Occipital lobe (tissue), 1 donor: ENCODE measurements at regions not wholly inside any gene's neighbourhood (a gene's known extent, or its start where the extent isn't known, plus 50 kb on each side); places are given as distances from the start of the nearest gene placed in this dataset.
"Not testable (repeated sequence)": the region's sequence is repeated elsewhere in the genome, so short reads cannot be mapped to it uniquely, and the experiment has no call there.

Experiments used
- DNase-seq: peaks from one replicate; lab custom pipeline; 2025; lab: John Stamatoyannopoulos, UW

GRCh38 chr13:62151724-62152123, 736.1 kb upstream of the PCDH20 start:
- DNase-seq: not testable (repeated sequence)

- DNase-seq: no peak
Observed at GRCh38 chr13:62142048-62142447, 726.4 kb upstream of the PCDH20 start.

GRCh38 chr13:62139597-62139996, 723.9 kb upstream of the PCDH20 start:
- no peak for DNase-seq

GRCh38 chr13:62137629-62138405, 722.2 kb upstream of the PCDH20 start:
- DNase-seq: no peak

- DNase-seq: no peak
Observed at GRCh38 chr13:62131604-62132003, 716.0 kb upstream of the PCDH20 start.

GRCh38 chr13:62130062-62130970, 714.7 kb upstream of the PCDH20 start:
- no peak for DNase-seq

GRCh38 chr13:62129000-62129551, 713.4 kb upstream of the PCDH20 start:
- DNase-seq: no peak

GRCh38 chr13:62126400-62126799, 710.8 kb upstream of the PCDH20 start:
- no peak for DNase-seq

GRCh38 chr13:62125451-62125850, 709.8 kb upstream of the PCDH20 start:
- no peak for DNase-seq

GRCh38 chr13:62123409-62123808, 707.8 kb upstream of the PCDH20 start:
- no peak for DNase-seq

GRCh38 chr13:62122434-62122833, 706.8 kb upstream of the PCDH20 start:
- DNase-seq: no peak

GRCh38 chr13:62119739-62120700, 704.4 kb upstream of the PCDH20 start:
- DNase-seq: no peak

GRCh38 chr13:62115831-62116230, 700.2 kb upstream of the PCDH20 start:
- DNase-seq: no peak

GRCh38 chr13:62113179-62113578, 697.5 kb upstream of the PCDH20 start:
- no peak for DNase-seq

GRCh38 chr13:62110079-62110478, 694.4 kb upstream of the PCDH20 start:
- DNase-seq: no peak

- DNase-seq: not testable (repeated sequence)
Observed at GRCh38 chr13:62104136-62104535, 688.5 kb upstream of the PCDH20 start.

- DNase-seq: no peak
Observed at GRCh38 chr13:62096652-62097051, 681.0 kb upstream of the PCDH20 start.

- no peak for DNase-seq
Observed at GRCh38 chr13:62094932-62095331, 679.3 kb upstream of the PCDH20 start.

- no peak for DNase-seq
Observed at GRCh38 chr13:62093984-62094780, 678.5 kb upstream of the PCDH20 start.

GRCh38 chr13:62092949-62093348, 677.3 kb upstream of the PCDH20 start:
- DNase-seq: no peak
